Endothelial cell of umbilical vein (primary cell): ENCODE measurements at regions not wholly inside any gene's neighbourhood (a gene's known extent, or its start where the extent isn't known, plus 50 kb on each side); places are given as distances from the start of the nearest gene placed in this dataset.

Source experiments
- BruUV-seq: library from RNA; stranded (reverse); fragments of 400-500 nt; replicated peaks from 2 replicates; lab custom pipeline; 2021; lab: Mats Ljungman, UMichigan
- CTCF ChIA-PET: fragments of 300-600, 350-600 bp; sonication (Branson Sonifier 250); formaldehyde crosslinking; loops from one replicate; lab custom pipeline; 2021; ENCODE audit warnings: antibody characterized with exemption, inconsistent platforms; lab: Charles Lee
- POLR2A ChIA-PET: fragments of 300-600, 350-600 bp; sonication (Branson Sonifier 250); formaldehyde crosslinking; loops from one replicate; lab custom pipeline; 2021; ENCODE audit warnings: antibody characterized with exemption, inconsistent platforms; lab: Charles Lee
- DNase-seq: peaks from one replicate; pipeline ENCODE4 v3.0.0-alpha.2; 2011; ENCODE audit warnings: low read depth, low spot score
- FAIRE-seq: peaks from 2 replicates; lab custom pipeline; 2011; peaks lifted over from hg19 to GRCh38; lab: Jason Lieb, UNC
- H2AFZ ChIP-seq: 2 replicates; pipeline ENCODE4 v1.6.0; 2012; ENCODE audit warnings: low read depth, low read length, control low read depth, inconsistent platforms
- H3K27ac ChIP-seq: 2 replicates; pipeline ENCODE4 v1.5.1; 2011; ENCODE audit warnings: low read depth, mild to moderate bottlenecking, control low read depth, low read length, moderate library complexity; ENCODE audit not compliant: insufficient read depth
- H3K27me3 ChIP-seq, 2 experiments: 2 replicates each; pipeline versions ENCODE4 v1.6.0 to v1.6.1; 2011; ENCODE audit warnings: low read length in 2 of 2, mixed read lengths in 1 of 2; ENCODE audit not compliant: control insufficient read depth in 2 of 2, insufficient read depth in 2 of 2
- H3K36me3 ChIP-seq, 2 experiments: 2 replicates in 1 of 2; 3 replicates in 1 of 2; pipeline ENCODE4 v1.5.1; 2011; ENCODE audit warnings: low read length in 2 of 2, mild to moderate bottlenecking in 1 of 2, moderate library complexity in 1 of 2; ENCODE audit not compliant: control insufficient read depth in 2 of 2, insufficient read depth in 2 of 2; ENCODE audit errors: extremely low read depth in 1 of 2
- H3K4me1 ChIP-seq: 3 replicates; pipeline ENCODE4 v1.5.1; 2011; ENCODE audit warnings: mild to moderate bottlenecking, low read length; ENCODE audit not compliant: control insufficient read depth, insufficient read depth; ENCODE audit errors: extremely low read depth
- H3K4me2 ChIP-seq: 2 replicates; pipeline ENCODE4 v1.6.1; 2011; ENCODE audit warnings: low read length, control low read depth, mixed read lengths; ENCODE audit not compliant: insufficient read depth
- H3K4me3 ChIP-seq, 3 experiments: fragments of 200-600 bp in 1 of 3; sonication (generic), shearing (Covaris generic) in 1 of 3; replicated peaks in 1 of 3; 2 replicates each; pipeline ENCODE4 v1.5.1; 2011 to 2016; ENCODE audit warnings: control low read depth in 3 of 3, low read length in 3 of 3, mild to moderate bottlenecking in 2 of 3, inconsistent platforms in 1 of 3, low read depth in 1 of 3, moderate library complexity in 1 of 3; ENCODE audit not compliant: insufficient read depth in 1 of 3
- H3K79me2 ChIP-seq: 2 replicates; pipeline ENCODE4 v1.6.0; 2012; ENCODE audit warnings: low read length, inconsistent platforms; ENCODE audit not compliant: control insufficient read depth, insufficient read depth
- H3K9ac ChIP-seq: replicated peaks from 2 replicates; pipeline ENCODE3; 2011; ENCODE audit warnings: low read length, control low read depth; ENCODE audit not compliant: insufficient read depth; ENCODE audit errors: extremely low read depth
- H3K9me1 ChIP-seq: replicated peaks from 3 replicates; pipeline ENCODE4 v1.6.0; 2011; ENCODE audit warnings: mild to moderate bottlenecking, low read length; ENCODE audit not compliant: control insufficient read depth, insufficient read depth; ENCODE audit errors: extremely low read depth
- H3K9me3 ChIP-seq: replicated peaks from 2 replicates; pipeline ENCODE4 v1.5.1; 2012; ENCODE audit warnings: low read length, inconsistent platforms; ENCODE audit not compliant: control insufficient read depth, insufficient read depth
- H4K20me1 ChIP-seq: replicated peaks from 2 replicates; pipeline ENCODE3; 2011; ENCODE audit warnings: mild to moderate bottlenecking, low read length; ENCODE audit not compliant: control insufficient read depth, insufficient read depth; ENCODE audit errors: extremely low read depth
- CTCF ChIP-seq, 2 donors: IDR thresholded peaks; 1 replicate in 1 of 2; 2 replicates in 1 of 2; pipeline ENCODE4 v1.5.1; 2011; ENCODE audit warnings: low read length in 2 of 2, mild to moderate bottlenecking in 2 of 2, moderate library complexity in 2 of 2, control low read depth in 1 of 2, inconsistent platforms in 1 of 2, low read depth in 1 of 2; ENCODE audit not compliant: insufficient read depth in 1 of 2; ENCODE audit errors: extremely low read depth in 1 of 2
- EZH2 ChIP-seq: IDR thresholded peaks from 2 replicates; pipeline ENCODE4 v1.6.1; 2012; ENCODE audit warnings: borderline replicate concordance, low read depth, mild to moderate bottlenecking, moderate library complexity, low read length, inconsistent platforms; ENCODE audit not compliant: severe bottlenecking
- FOS ChIP-seq: IDR thresholded peaks from 2 replicates; pipeline ENCODE4 v1.6.1; 2011; ENCODE audit warnings: mild to moderate bottlenecking, low read length, moderate library complexity, borderline replicate concordance; ENCODE audit not compliant: insufficient read depth
- GATA2 ChIP-seq: IDR thresholded peaks from 2 replicates; pipeline ENCODE4 v1.7.0; 2011; ENCODE audit warnings: low read depth, mild to moderate bottlenecking, moderate library complexity, mixed read lengths, low read length; ENCODE audit not compliant: insufficient read length, insufficient read depth
- JUN ChIP-seq: IDR thresholded peaks from 2 replicates; pipeline ENCODE4 v1.6.1; 2011; ENCODE audit warnings: borderline replicate concordance, low read depth; ENCODE audit not compliant: insufficient read length, insufficient read depth
- MAX ChIP-seq: IDR thresholded peaks from 2 replicates; pipeline ENCODE4 v1.6.1; 2011; ENCODE audit not compliant: insufficient read depth, insufficient read length
- MYC ChIP-seq: IDR thresholded peaks from one replicate; pipeline ENCODE4 v1.6.1; 2011; ENCODE audit warnings: mild to moderate bottlenecking, low read depth, low read length
- POLR2A ChIP-seq: IDR thresholded peaks from 2 replicates; pipeline ENCODE4 v1.6.1; 2012; ENCODE audit warnings: low read depth, mild to moderate bottlenecking, control low read depth, low read length
- POLR2AphosphoS5 ChIP-seq: IDR thresholded peaks from 2 replicates; pipeline ENCODE4 v1.6.1; 2012; ENCODE audit warnings: low read depth, mild to moderate bottlenecking, control low read depth, low read length, moderate library complexity; ENCODE audit not compliant: insufficient read depth
- dilution Hi-C: fragments of 300-500 bp; cut with MboI; formaldehyde crosslinking; loops from one replicate; pipeline ENCODE4 v1.15.0; 2019; ENCODE audit warnings: low sequenced_read_pairs; ENCODE audit not compliant: extremely low pct_ligation_motif_present
- intact Hi-C: fragments of 100-400 bp; cut with micrococcal nuclease; formaldehyde crosslinking; loops from one replicate; pipeline ENCODE4 v1.10.0; 2022

- no TSS peak for BruUV-seq
- POLR2A ChIA-PET, result no interaction called here
- Histone ChIP-seq H3K4me3 (no peak overlapping the region), H3K27me3 (no peaks in the 10 kb centered on the region), H3K4me2 (no peak overlapping the region), H3K36me3 (no peaks in the 10 kb centered on the region), H3K9me3 (no peaks in the 10 kb centered on the region), H3K79me2 (no peaks in the 10 kb centered on the region), H3K27ac (no peak overlapping the region), H3K9me1 (no peaks in the 10 kb centered on the region), H4K20me1 (no peaks in the 10 kb centered on the region), H3K4me1 (no peaks in the 10 kb centered on the region), H3K9ac (no peak overlapping the region), H2AFZ (no peak overlapping the region)
- intact Hi-C loops (loop anchor here (10.0 kb wide), 1 partner anchor 182 kb away; no protein-coding TSS in a partner anchor), dilution Hi-C loops (no loop called here)
- FAIRE-seq (no peak), DNase-seq (no peak)
- CTCF ChIA-PET, result no interaction called here
- TF ChIP-seq MYC (no peak), FOS (no peak), GATA2 (no peak), POLR2A (no peak), POLR2AphosphoS5 (no peak), JUN (no peak), CTCF (IDR thresholded peaks at IDR 0.05; ENCODE audit: extremely low read depth in 1 of 2, insufficient read depth in 1 of 2, low read depth in 1 of 2, low read length in 2 of 2) (no peak), EZH2 (no peak), MAX (no peak)
These were observed 448.7 kb downstream of the RAB38 start for GRCh38 chr11:87726506-87726905.
